KOPT-K1 (cell line): ENCODE measurements at regions not wholly inside any gene's neighbourhood (a gene's known extent, or its start where the extent isn't known, plus 50 kb on each side); places are given as distances from the start of the nearest gene placed in this dataset.

Source experiments
- H3K27ac ChIP-seq: fragments of 200-600 bp; sonication (generic); 2 replicates; pipeline ENCODE4 v1.5.1; 2016; ENCODE audit warnings: antibody characterized with exemption, mild to moderate bottlenecking, low read depth, low read length; ENCODE audit not compliant: poor library complexity, severe bottlenecking
- H3K36me3 ChIP-seq: fragments of 200-600 bp; sonication (generic); 2 replicates; pipeline ENCODE4 v1.5.1; 2017; ENCODE audit warnings: antibody characterized with exemption, mild to moderate bottlenecking, low read length, moderate library complexity; ENCODE audit not compliant: insufficient read depth
- H3K9me3 ChIP-seq: fragments of 200-600 bp; sonication (generic); 2 replicates; pipeline ENCODE4 v1.5.1; 2017; ENCODE audit warnings: antibody characterized with exemption, low read length, mild to moderate bottlenecking; ENCODE audit not compliant: insufficient read depth, poor library complexity, severe bottlenecking

DNA sequence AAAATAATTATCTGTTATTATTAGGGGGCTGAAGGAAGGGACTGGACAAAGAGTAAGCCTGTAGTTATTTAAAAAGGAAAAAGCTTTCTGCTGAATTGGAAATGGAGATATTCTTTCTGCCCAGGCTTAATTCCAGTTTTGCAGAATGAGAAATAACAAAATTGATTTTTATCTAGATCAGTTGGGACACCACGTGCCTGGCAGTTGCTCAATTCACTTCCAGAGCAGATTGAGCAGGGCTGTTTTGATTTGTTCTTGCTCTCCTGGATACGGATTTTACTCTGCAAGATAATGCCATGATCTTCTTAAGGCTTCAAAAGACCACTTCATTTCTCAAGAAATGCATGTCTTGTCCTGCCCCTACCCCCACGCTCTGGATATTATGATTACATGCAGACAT is 524.3 kb downstream of the TCERG1L start:
- H3K36me3 ChIP-seq = no peaks in the 10 kb centered on the region
- no peaks in the 10 kb centered on the region for H3K9me3 ChIP-seq
- no peak overlapping the region for H3K27ac ChIP-seq

DNA sequence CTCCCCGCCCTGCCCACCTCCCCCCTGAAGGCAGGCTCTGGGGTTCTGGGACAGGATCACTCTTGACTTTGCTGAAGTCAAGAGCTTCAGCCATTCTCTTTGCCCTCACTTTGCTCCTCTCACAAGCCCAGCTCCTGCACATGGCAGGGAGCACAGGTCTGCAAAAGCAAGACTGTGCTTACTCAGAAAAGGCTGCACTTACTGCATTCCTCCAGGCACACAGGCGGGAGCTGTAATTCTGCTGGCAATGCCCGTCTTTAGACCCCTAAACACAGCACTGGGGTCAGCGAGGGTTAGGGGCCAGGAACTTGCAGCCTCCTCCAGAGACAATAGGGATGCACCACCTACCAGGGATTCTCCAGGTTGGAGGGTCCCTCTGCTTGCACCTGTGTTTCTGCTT is 523.7 kb downstream of the TCERG1L start:
- H3K27ac ChIP-seq = no peak overlapping the region
- H3K36me3 ChIP-seq = no peaks in the 10 kb centered on the region
- H3K9me3 ChIP-seq = no peaks in the 10 kb centered on the region

DNA sequence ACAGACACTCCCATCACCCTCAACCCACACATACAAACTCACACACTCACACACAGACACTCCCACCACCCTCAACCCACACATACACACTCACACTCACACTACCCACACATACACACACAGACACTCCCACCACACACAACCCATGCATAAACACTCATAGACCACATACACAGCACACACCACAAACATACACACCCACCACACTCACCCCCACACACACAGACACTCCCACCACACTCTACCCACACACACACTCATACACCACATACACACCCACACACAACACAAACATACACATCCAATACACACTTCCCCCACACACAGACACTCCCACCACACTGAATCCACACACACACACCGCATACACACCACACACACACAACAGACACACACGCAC is 521.2 kb downstream of the TCERG1L start:
- H3K27ac ChIP-seq = no peak overlapping the region
- H3K9me3 ChIP-seq = no peaks in the 10 kb centered on the region
- no peaks in the 10 kb centered on the region for H3K36me3 ChIP-seq

DNA sequence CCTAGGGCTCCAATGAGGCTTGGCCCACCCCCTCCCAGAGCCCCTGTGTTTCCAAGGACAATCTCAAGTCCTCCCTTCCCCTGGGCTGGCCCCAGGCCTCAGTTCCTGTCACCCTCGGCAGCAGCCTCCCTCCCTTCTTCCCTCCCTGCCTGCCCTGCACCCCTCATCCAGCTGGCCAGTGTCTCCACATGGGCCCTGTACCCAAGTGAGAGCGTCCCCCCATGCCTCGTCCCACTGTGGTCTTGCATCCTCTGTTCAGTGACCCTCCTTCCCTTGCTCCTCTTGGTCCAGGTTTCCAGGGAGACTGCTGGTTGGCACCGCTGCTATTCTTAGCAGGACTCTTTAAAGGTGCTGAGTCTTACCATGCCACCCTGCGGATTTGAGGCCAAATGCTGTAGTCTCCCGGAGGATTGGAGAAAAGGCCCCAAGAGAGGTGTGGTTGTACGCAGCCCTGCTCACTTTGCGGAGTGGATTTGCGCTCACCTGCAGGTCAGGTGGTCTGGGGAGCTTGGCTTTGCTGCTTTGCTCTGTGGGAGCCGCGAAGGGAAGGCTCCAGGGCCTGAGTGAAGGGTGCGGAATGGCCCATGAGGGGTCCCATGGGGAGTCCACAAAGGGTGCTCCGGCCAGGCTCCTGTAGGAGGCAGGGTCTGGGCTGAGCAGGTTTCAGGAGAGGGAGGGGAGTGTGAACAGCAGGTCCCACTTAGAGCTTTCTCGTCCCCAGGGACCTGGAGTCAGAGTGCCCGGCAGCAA is 519.2 kb downstream of the TCERG1L start:
- no peaks in the 10 kb centered on the region for H3K36me3 ChIP-seq
- no peaks in the 10 kb centered on the region for H3K9me3 ChIP-seq
- H3K27ac ChIP-seq = no peak overlapping the region

DNA sequence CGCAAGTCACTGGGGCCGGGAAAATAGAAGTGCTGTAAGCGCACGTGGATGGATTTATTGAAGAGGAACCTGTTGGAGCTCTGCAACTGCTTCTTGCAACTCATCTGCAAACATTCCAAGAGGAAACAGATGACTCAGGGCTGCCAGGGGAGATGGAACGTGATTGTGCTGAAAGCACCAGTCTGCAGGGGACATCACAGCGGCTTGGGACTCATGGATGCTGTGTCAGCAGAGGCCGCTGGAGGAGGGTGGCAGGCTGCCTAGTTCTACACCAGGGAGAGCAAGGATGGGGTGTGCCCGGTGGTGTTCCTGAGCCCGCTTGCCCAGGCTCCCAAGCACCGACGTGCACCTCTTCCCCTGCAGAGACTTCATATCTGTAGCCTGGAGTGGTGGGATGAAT is 515.7 kb downstream of the TCERG1L start:
- H3K9me3 ChIP-seq = no peaks in the 10 kb centered on the region
- no peak overlapping the region for H3K27ac ChIP-seq
- H3K36me3 ChIP-seq = no peaks in the 10 kb centered on the region

DNA sequence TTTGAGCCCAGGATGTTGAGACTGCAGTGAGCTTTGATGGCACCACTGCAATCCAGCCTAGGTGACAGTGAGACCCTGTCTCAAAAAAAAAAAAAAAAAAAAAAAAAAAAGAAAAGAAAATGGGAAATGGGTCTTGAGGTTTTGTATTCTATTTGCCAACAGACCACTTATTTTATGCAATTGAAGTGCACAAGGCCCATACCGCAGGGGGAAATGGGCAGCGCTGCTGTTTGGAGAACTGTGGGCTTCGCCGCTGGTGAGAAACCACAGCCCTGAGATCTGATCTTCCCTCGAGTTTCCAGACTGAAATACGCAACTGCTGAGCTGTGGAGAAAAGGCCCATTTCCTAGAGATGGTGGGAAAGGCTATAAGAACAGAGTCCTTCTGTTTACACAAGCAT is 512.0 kb downstream of the TCERG1L start:
- no peaks in the 10 kb centered on the region for H3K36me3 ChIP-seq
- no peaks in the 10 kb centered on the region for H3K9me3 ChIP-seq
- H3K27ac ChIP-seq = no peak overlapping the region

DNA sequence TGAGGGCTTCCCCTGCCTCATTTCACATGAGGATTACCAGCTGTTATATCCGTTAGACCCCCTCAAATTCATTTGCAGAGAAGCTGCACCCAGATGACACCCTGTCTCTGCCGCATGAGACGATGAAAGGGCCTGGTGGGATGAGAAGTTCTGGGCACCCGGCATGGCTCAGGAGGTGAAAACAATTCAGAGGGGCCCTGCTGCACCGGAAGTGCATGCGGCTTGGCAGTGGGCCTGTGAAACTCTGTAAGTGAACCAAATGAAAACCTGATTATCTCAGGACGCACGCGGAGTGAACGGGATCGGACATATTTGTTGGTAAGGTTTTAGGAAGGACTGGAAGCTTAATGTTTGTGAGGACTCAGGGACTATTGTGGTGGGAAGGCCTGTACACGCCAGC is 511.2 kb downstream of the TCERG1L start:
- Histone ChIP-seq H3K27ac (no peak overlapping the region), H3K9me3 (no peaks in the 10 kb centered on the region), H3K36me3 (no peaks in the 10 kb centered on the region)

DNA sequence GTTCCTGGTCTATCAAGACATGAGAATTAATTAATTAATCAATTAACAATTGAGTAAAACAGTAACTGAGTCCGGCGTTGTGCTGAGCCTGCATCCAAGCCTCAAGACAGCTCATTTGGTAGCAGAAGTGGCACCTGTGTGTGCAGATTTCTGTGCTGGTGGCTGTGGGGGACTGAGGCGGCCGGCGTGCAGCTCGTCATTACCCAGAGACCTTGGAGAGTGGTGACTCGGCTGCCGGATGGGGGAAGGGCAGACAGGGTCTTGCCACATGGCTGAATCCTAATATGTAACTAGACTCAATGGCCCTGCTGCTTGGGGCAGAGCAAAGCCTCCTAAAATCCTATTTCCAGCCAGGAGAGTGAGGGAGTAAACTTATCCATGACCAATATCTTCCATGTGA is 510.2 kb downstream of the TCERG1L start:
- H3K36me3 ChIP-seq = no peaks in the 10 kb centered on the region
- H3K9me3 ChIP-seq = no peaks in the 10 kb centered on the region
- H3K27ac ChIP-seq = no peak overlapping the region

DNA sequence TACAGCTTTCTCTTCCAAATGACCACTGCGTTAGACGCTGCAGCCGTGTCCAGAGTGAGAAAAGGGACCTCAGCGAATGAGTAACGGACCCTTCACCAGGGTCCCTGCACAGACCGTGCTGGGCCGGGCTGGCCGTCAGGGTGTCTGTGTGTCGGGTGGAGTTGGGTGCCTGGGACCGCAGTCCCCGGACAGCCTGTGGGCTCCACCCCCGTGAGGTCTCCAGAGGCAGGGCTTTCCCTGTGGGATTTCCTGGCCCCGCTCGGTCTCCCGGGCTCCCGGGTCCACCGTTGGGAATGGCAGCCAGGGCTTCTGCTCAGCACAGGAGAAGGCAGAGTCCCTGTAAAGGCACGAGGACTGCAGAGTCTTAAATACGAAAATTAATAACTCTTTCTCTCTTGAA is 509.7 kb downstream of the TCERG1L start:
- no peaks in the 10 kb centered on the region for H3K36me3 ChIP-seq
- H3K9me3 ChIP-seq = no peaks in the 10 kb centered on the region
- no peak overlapping the region for H3K27ac ChIP-seq

DNA sequence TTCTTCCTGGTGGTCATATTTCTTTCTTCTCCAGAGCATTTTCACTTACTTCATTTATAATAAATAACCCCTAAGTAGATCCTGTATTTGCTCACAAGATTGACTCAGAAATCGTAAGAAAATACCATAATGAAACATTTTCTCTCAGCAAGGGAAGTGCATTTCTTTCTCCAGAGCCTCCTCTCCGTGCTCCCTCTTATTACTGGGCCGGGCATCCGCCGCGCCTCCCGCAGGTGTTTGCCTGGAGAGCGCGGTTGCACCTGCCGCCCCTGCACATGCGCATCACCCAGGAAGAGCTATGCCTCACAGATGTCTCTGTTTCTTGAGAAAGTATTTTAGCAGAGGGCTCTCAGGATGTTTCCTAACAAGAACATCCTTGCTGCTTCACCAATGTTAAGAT is 509.2 kb downstream of the TCERG1L start:
- no peaks in the 10 kb centered on the region for H3K36me3 ChIP-seq
- no peak overlapping the region for H3K27ac ChIP-seq
- no peaks in the 10 kb centered on the region for H3K9me3 ChIP-seq

DNA sequence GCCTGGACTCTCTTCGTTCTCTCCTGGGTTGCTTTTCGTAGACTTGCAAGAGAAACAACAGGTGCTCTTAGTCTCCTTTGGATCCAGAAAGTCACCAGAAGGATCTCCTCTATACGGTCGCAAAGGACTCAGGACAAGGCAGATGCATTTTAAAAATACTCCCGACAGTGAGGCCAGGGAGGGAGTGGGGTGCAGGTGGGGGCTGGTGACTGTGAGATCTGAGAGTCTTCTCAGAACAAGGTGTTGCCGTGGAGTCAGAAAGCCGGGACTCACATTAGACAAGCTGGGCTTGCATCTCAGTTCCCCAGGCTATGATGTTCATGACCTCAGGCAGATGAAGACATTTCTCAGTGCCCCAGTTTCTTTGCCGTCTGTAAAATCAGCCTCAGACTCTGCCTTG is 507.2 kb downstream of the TCERG1L start:
- Histone ChIP-seq H3K9me3 (no peaks in the 10 kb centered on the region), H3K27ac (no peak overlapping the region), H3K36me3 (no peaks in the 10 kb centered on the region)

DNA sequence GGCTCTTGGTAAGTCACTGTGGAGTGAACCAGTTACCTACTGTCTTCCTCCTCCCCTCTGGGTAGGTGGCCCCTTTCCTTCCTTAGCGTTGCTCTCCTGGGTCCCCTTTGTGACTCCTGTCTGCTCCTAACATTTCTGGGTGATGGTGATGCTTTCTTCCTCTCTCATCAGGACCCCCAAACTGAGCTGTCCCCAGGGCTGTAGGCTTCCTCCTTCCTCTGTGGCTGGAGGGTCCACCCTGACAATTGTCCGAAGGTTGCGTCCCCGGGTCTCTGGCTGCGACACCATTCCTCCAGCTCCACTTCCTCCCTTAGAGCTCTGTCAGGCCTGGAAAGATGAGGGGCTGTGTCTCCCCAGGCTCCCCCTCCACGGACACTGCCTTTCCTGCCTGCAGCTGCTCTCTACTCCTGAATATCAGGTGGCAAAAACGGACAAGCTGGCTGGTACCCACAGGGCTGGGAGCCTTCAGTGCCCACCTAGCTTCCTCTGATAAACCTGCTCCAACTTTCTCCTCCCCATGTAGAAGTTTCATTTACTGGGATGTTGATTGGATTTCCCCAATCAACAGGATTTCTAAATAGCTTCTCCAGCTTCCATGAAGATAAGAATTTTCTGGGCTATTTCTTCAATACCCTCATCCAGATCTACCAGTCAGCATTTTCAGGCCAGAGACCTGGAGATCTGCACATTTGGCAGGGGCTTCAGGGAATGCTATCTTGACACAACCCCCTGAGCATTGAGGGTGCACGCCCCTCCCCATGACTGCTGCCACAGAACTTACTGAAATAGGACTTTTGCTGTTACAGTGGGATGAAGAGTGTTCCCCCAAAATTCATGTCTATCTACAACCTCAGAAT is 506.5 kb downstream of the TCERG1L start:
- Histone ChIP-seq H3K36me3 (no peaks in the 10 kb centered on the region), H3K27ac (no peak overlapping the region), H3K9me3 (no peaks in the 10 kb centered on the region)

DNA sequence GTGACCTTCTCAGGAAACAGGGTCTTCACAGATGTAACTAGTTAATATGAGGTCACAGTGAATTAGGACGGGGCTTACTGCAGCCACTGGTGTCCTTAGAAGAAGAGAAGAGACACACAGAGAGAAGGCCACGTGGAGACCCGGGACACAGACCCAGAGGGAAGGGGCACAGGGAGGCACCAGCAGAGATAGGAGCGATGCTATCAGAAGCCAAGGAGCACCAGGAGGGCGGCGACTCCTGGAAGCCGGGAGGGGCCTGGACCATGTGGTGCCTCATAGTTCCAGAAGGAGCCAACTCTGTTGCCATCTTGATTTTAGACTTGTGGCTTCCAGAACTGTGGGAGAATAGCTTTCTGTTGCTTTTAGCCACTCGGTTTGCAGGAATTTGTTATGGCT is 505.9 kb downstream of the TCERG1L start:
- Histone ChIP-seq H3K36me3 (no peaks in the 10 kb centered on the region), H3K27ac (no peak overlapping the region), H3K9me3 (no peaks in the 10 kb centered on the region)

DNA sequence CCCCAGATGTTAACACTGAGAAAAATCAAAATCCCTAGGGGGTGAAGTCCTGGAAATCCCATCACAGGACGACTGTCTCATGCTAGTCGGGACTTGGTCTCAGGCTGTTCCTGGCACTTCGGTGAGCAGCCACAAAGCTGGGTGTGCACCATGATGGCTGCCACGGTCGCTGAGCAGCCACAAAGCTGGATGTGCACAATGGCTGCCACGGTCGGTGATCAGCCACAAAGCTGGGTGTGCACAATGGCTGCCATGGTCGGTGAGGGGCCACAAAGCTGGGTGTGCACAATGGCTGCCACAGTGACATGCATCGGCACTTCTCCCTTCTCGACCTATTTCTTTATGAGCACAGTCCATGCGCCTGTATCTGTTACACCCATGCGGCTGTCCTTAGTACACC is 505.1 kb downstream of the TCERG1L start:
- H3K27ac ChIP-seq = no peak overlapping the region
- no peaks in the 10 kb centered on the region for H3K36me3 ChIP-seq
- H3K9me3 ChIP-seq = no peaks in the 10 kb centered on the region

DNA sequence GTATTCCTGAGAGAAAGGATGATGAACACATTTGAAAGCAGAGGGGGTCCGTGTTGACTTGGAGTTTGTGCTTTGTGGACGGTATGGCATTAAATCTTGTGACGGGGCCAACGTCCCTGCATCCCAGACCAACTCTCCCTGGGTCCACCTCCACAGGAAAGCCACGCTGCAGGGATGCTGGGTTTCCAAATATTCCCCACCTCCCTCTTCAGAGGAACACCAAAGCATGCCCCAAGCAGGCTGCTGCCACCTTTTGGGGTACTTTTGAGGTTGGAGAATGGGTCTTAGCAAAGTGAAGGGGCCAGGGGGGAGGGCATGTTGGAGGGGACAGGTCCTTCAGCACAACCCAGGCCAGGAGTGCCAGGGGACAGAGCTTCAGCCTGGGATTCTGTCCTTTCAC is 504.4 kb downstream of the TCERG1L start:
- Histone ChIP-seq H3K9me3 (no peaks in the 10 kb centered on the region), H3K27ac (no peak overlapping the region), H3K36me3 (no peaks in the 10 kb centered on the region)

DNA sequence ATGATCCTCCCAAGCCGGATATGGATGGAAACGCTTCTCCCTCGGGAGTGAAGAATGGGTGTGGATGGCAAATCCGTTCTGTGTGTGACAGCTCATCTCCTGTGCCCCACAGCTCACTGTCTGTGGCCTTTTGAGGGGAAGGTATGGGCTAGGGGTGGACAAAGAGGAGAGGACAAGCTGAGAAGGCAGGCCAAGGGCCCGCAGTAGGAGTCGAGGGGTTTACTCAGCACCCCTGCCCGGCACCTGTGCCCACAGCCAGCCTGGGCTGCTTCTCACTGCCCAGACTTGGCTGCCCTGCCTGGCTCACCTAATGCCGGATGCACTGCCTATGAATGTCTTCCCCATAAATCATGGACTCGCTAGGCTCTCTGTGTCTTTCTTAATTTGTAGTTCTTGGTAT is 503.8 kb downstream of the TCERG1L start:
- no peak overlapping the region for H3K27ac ChIP-seq
- no peaks in the 10 kb centered on the region for H3K36me3 ChIP-seq
- no peaks in the 10 kb centered on the region for H3K9me3 ChIP-seq
